ENCODE measurements at regions not wholly inside any gene's neighbourhood (a gene's known extent, or its start where the extent isn't known, plus 50 kb on each side); places are given as distances from the start of the nearest gene placed in this dataset.

DNA sequence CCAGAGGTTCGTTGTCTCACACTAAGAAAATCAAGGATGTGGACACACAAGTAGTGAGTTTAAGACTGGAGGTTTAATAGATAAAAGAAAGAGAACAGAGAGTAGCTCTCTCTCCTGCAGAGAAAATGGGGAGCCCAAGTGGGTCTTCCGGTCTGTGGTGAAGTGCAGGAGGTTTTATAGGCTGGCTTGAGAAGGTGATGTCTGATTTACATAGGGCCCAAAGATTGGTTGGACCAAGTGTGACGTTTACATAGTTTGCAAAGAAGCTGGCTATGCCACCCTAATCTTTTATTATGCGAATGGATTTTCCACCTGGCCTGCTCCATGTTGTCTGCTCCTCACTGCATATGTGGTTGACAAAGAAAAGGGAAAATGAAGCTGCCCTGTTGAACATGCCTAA is 430.4 kb upstream of the TRIB2 start:
- TF ChIP-seq CTCF (optimal IDR thresholded peaks at IDR 0.05 in 1 of 3, IDR thresholded peaks at IDR 0.05 in 1 of 3, conservative IDR thresholded peaks at IDR 0.05 in 1 of 3; ENCODE audit: extremely low read depth in 1 of 3, insufficient read depth in 2 of 3, low read length in 3 of 3) (no peak), EZH2 (IDR thresholded peaks at IDR 0.05; ENCODE audit: low read length) (no peak)
